GM06990 (cell line): ENCODE measurements at regions not wholly inside any gene's neighbourhood (a gene's known extent, or its start where the extent isn't known, plus 50 kb on each side); places are given as distances from the start of the nearest gene placed in this dataset.

Source experiments
- DNase-seq: peaks from one replicate; pipeline ENCODE4 v3.0.0-alpha.2; 2011; ENCODE audit not compliant: insufficient read length; ENCODE audit errors: extremely low read depth
- H3K27me3 ChIP-seq: replicated peaks from 2 replicates; pipeline ENCODE4 v1.6.0; 2011; ENCODE audit warnings: low read length; ENCODE audit not compliant: control insufficient read depth, insufficient read depth
- H3K36me3 ChIP-seq: 2 replicates; pipeline ENCODE4 v1.5.1; 2011; ENCODE audit warnings: low read length; ENCODE audit not compliant: control insufficient read depth, insufficient read depth
- H3K4me3 ChIP-seq: replicated peaks from 2 replicates; pipeline ENCODE4 v1.5.1; 2011; ENCODE audit warnings: low read depth, mild to moderate bottlenecking, control low read depth, low read length
- TF ChIP-seq, protein P1 (sequence below): IDR thresholded peaks from 2 replicates; pipeline ENCODE4 v1.5.1; 2011; ENCODE audit warnings: low read length, control low read depth, mild to moderate bottlenecking, inconsistent platforms; ENCODE audit not compliant: insufficient read depth, poor library complexity, severe bottlenecking

DNA sequence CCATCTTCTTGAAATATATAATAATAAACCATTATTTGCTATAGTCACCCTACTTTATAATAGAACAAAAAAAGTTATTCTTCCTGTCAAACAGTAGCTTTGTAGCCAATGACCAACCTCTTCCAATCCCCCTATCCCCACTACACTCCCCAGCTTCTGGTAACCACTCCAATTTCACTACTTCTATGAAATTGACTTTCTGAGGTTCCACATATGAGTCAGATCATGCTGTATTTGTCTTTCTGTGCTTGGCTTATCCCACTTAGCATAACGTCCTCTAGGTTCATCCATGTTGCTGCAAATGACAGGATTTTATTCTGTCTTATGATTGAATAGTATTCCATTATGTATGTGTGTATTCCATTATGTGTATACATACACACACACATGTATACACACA lies 809.7 kb upstream of the NDST4 start:
- DNase-seq, result no peak
- H3K4me3 ChIP-seq, result no peak overlapping the region
- no peaks in the 10 kb centered on the region for H3K27me3 ChIP-seq
- no peaks in the 10 kb centered on the region for H3K36me3 ChIP-seq
- TF ChIP-seq, protein P1, sequence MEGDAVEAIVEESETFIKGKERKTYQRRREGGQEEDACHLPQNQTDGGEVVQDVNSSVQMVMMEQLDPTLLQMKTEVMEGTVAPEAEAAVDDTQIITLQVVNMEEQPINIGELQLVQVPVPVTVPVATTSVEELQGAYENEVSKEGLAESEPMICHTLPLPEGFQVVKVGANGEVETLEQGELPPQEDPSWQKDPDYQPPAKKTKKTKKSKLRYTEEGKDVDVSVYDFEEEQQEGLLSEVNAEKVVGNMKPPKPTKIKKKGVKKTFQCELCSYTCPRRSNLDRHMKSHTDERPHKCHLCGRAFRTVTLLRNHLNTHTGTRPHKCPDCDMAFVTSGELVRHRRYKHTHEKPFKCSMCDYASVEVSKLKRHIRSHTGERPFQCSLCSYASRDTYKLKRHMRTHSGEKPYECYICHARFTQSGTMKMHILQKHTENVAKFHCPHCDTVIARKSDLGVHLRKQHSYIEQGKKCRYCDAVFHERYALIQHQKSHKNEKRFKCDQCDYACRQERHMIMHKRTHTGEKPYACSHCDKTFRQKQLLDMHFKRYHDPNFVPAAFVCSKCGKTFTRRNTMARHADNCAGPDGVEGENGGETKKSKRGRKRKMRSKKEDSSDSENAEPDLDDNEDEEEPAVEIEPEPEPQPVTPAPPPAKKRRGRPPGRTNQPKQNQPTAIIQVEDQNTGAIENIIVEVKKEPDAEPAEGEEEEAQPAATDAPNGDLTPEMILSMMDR, result no peak

DNA sequence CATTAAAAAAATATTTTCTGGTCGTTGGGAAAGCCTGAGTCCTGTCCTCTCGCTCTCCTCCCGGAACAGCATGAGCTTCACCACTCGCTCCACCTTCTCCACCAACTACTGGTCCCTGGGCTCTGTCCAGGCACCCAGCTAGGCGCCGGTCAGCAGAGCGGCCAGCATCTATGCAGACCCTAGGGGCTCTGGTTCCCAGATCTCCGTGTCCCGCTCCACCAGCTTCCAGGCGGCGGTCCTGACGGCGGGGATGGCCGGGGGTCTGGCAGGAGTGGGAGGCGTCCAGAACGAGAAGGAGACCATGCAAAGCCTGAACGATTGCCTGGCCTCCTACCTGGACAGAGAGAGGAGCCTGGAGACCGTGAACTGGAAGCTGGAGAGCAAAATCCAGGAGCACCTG lies 807.2 kb upstream of the NDST4 start:
- TF ChIP-seq, protein P1, result no peak
- DNase-seq, result no peak
- Histone ChIP-seq H3K36me3 (no peaks in the 10 kb centered on the region), H3K4me3 (no peak overlapping the region), H3K27me3 (no peaks in the 10 kb centered on the region)

DNA sequence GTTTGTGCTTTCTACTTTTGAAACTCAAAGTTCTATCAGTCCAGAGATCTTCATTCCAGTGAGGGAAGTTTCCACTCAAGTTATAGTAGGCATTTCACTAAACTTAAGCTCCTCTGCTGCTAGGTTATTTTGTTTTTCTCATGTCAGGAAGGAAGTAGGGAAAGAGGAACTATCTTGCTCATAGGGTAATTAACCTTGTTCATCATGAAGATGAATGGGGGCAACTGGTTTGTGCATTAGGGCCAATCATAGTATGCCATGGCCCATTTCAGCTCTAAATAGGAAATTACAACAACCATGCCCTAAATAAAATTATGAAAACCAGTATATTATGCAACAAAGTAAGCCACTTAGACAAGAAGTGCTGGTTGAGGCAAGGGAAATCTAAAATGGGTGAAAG lies 804.7 kb upstream of the NDST4 start:
- no peak for DNase-seq
- no peaks in the 10 kb centered on the region for H3K36me3 ChIP-seq
- H3K27me3 ChIP-seq, result no peaks in the 10 kb centered on the region
- TF ChIP-seq, protein P1, result no peak
- no peak overlapping the region for H3K4me3 ChIP-seq

DNA sequence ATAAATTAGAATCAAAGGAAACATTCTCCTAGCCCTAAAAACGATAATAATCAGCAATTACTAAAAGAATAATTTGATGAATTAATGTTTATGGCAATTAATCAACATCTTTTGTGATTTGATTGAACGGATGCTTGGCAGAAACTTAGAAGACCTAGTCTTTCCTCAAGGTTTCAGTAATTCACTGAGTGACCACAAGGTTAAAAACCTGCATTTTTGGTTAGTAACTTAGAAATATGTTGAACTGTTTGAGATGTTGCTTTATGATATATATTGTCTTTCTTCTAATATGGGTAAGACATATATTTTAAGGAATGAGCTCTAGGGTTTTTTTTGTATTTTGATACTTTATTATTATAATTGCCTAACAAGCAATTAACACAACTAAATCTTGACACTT lies 793.0 kb upstream of the NDST4 start:
- TF ChIP-seq, protein P1, result no peak
- no peaks in the 10 kb centered on the region for H3K27me3 ChIP-seq
- H3K36me3 ChIP-seq, result no peaks in the 10 kb centered on the region
- no peak for DNase-seq
- no peak overlapping the region for H3K4me3 ChIP-seq

DNA sequence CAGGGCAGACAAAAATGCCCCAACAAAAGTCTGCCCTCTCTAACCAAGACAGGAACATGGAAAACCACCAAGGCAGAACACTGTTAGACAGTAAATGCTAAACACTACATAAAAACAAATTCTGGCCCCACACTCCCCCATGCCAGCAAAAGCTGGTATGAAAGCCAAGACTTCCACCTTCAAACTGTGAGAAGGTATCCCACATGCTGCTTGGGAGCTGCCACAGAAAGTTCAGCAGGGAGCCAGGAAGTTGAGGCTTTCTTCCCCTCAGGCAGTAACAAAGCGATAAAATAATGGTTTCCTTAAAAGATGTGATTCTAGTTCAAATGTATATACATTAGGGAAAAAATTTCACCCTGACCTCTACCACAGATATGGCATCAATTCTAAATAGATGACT lies 770.4 kb upstream of the NDST4 start:
- TF ChIP-seq, protein P1, result no peak
- no peak overlapping the region for H3K4me3 ChIP-seq
- no peak for DNase-seq
- H3K27me3 ChIP-seq, result no peaks in the 10 kb centered on the region
- H3K36me3 ChIP-seq, result no peaks in the 10 kb centered on the region

DNA sequence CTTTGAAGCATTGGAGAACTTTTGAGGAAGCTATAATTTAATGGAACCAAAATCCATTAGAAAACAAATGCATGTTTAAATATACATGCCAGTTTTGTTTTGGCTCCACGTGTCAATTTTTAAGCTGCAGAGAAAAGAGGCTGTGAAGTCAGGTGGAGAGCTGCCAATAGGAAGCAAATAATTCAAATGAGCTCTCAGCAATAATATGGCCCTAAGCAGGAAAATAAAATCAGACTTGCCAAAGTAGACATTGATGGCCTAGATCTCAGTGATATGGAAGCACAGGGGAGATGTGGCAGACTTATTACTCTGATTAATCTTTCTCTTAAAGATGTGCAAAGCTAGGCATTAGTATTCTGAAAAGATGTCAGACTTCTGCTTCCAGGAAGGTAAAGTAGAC lies 769.8 kb upstream of the NDST4 start:
- TF ChIP-seq, protein P1, result no peak
- H3K4me3 ChIP-seq, result no peak overlapping the region
- no peaks in the 10 kb centered on the region for H3K27me3 ChIP-seq
- DNase-seq, result no peak
- no peaks in the 10 kb centered on the region for H3K36me3 ChIP-seq
